ENCODE measurements at regions not wholly inside any gene's neighbourhood (a gene's known extent, or its start where the extent isn't known, plus 50 kb on each side); places are given as distances from the start of the nearest gene placed in this dataset.

GRCh38 chr16:50478075-50478772, 70.0 kb upstream of the NKD1 start:
- no peak overlapping the region for H3K4me3 ChIP-seq (ENCODE audit: low read length)
- DNase-seq (ENCODE audit: low read depth), result no peak

GRCh38 chr16:50476486-50477255, 71.5 kb upstream of the NKD1 start:
- TF ChIP-seq CTCF (conservative IDR thresholded peaks at IDR 0.05; ENCODE audit: low read depth, low read length), result no peak
- no peak for DNase-seq (ENCODE audit: low read depth)

More at GRCh38 chr16:50478075-50478772, 70.0 kb upstream of the NKD1 start:
- no peak for TF ChIP-seq CTCF (conservative IDR thresholded peaks at IDR 0.05; ENCODE audit: low read depth, low read length)

GRCh38 chr16:50475170-50475569, 73.0 kb upstream of the NKD1 start:
- DNase-seq (ENCODE audit: low read depth), result no peak
- no peak overlapping the region for H3K4me3 ChIP-seq (ENCODE audit: low read length)
- no peak for TF ChIP-seq CTCF (conservative IDR thresholded peaks at IDR 0.05; ENCODE audit: low read depth, low read length)

More at GRCh38 chr16:50476486-50477255, 71.5 kb upstream of the NKD1 start:
- no peak overlapping the region for H3K4me3 ChIP-seq (ENCODE audit: low read length)

- no peak overlapping the region for H3K4me3 ChIP-seq (ENCODE audit: low read length)
- TF ChIP-seq CTCF (conservative IDR thresholded peaks at IDR 0.05; ENCODE audit: low read depth, low read length), result no peak
- no peak for DNase-seq (ENCODE audit: low read depth)
These were observed 74.1 kb upstream of the NKD1 start for GRCh38 chr16:50474138-50474537.

GRCh38 chr16:50473356-50473945, 74.7 kb upstream of the NKD1 start:
- no peak for DNase-seq (ENCODE audit: low read depth)

GRCh38 chr16:50472472-50472871, 75.7 kb upstream of the NKD1 start:
- no peak overlapping the region for H3K4me3 ChIP-seq (ENCODE audit: low read length)
- no peak for DNase-seq (ENCODE audit: low read depth)
- TF ChIP-seq CTCF (conservative IDR thresholded peaks at IDR 0.05; ENCODE audit: low read depth, low read length), result no peak

More at GRCh38 chr16:50473356-50473945, 74.7 kb upstream of the NKD1 start:
- no peak for TF ChIP-seq CTCF (conservative IDR thresholded peaks at IDR 0.05; ENCODE audit: low read depth, low read length)
- no peak overlapping the region for H3K4me3 ChIP-seq (ENCODE audit: low read length)
